ENCODE measurements at regions not wholly inside any gene's neighbourhood (a gene's known extent, or its start where the extent isn't known, plus 50 kb on each side); places are given as distances from the start of the nearest gene placed in this dataset.

- DNase-seq: peak in 1 of 3 donors; percentile 29
These were observed 270.5 kb upstream of the NFE2L3 start for GRCh38 chr7:25881317-25882037.

GRCh38 chr7:25882151-25882773, 269.7 kb upstream of the NFE2L3 start:
- DNase-seq: no peak

DNA sequence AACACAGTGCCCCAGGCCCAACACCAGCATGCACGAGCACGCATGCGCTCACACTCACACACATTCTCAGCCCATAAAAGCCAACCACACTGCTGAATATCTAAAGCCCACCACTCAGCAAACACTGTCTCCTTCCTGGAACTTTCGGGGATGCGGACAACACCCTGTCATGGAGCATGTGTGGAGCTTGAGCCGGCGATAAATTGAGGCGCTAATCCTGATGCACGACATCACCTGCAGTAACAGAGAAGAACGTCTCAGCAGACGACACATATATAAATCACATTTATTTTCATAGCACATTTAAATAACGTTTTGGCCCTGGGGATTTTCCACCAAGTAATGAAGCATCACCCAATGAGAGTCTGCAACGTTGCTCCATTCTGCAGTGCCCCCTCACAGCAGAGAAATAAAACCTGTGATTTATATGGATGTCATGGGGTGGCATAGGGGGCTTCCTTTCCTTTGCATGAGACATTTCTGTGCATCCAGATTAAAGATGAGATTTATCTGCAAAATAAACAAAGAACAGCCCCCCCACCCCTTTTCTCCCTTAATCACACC, 267.7 kb upstream of the NFE2L3 start:
- DNase-seq: no peak

GRCh38 chr7:25885057-25885576, 266.9 kb upstream of the NFE2L3 start:
- DNase-seq: no peak

- DNase-seq: no peak
These were observed 265.4 kb upstream of the NFE2L3 start for GRCh38 chr7:25886387-25887240.

- no peak for DNase-seq
These were observed 264.7 kb upstream of the NFE2L3 start for GRCh38 chr7:25887266-25887665.

GRCh38 chr7:25887795-25888559, 264.0 kb upstream of the NFE2L3 start:
- DNase-seq: no peak

DNA sequence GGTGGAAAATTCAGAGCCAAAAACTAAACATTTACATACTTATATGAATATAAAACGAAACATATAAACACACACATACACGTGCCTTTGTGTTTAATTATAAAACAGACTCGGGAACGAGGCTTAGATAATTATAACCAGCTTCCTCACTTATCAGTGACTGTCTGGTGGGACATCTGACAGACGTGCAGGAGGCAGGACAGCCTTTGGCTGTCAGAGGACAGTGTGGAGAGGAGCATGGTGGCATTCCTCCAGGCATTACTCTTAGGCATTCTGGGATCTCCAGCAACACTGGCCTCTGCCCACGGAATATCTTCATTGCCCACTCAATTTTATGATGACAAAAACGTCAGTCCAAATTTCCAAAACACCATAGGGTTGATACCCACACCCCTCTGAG, 262.2 kb upstream of the NFE2L3 start:
- no peak for DNase-seq

DNA sequence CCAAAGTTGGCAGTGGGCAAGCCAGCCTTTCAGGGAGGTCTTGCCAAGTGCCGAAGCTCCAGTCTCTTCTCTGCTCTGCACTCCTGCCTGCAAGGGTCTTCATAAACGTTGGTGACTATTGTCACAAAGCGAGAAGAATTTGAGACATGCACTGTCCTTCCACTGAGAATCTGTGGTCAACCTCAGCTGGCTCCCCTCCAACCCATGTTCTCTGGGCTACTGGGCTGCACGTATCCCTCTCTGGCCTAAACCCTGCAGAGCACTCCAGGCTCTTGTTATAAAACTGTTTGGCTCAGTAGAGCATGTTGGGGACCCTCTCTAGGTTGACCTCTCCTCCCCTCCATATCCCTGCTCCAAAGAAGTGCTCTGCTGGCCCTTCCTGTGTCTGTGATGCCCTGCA, 260.4 kb upstream of the NFE2L3 start:
- DNase-seq: no peak

DNA sequence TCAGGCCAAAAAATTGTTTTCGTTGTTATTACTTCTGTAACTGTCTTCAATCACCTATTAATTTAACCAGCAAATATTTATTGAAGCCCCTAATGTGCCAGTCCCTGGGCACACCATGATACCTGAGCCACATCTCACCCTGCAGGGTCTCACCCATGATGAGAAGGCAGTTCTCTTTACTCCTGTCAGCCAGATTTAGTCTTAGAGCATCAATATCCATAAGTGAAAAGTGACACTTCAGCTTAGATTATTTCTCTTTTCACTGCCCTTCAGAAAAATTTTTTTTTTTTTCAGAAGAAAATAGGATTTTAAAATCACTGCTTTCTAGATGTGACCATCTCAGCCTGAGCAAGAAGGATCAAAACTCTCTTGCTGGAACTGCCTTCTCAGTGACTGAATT, 258.6 kb upstream of the NFE2L3 start:
- DNase-seq: no peak

DNA sequence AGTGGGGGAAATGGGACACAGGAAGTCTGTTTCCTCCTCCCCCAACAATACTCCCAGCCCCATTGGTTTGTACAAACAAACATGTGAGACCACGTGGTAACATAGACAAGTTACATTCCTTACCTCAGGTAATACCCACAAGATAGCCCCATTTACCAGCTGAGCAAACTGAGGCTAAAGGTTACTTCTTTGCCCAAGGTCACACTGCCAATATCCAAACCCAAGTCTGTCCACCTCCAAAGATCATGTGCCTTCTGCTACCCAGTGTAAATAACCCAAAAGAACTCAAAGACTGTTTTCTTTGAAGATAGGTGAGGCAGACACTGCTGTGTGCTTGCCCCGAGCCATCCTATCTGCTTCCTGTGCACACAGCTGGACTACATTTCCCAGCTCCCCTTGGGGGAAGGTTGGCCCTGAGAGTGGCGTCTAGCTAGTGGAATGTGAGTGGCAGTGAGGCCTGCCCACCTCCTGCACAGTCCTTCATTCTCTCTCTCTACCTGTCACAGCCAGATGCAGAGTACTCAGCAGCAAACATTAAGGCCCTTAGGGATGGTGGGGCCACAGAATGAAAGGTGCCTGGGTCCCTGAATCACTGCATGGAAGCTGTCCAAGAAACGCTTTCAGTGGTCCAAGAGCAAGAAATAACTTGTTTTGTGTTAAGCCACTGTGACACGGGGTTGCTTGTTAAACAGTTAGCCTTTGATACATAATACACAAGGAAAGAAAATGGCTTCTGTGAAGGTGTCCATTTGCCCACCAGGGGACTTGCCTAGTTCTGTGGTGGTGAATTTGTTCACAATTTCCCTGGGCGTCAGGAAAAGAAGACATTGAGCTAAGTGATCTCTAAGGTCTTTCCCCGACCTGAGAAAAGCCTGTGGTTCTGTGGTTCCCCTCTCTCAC, 257.7 kb upstream of the NFE2L3 start:
- no peak for DNase-seq

- peak; percentile 29 to 85 (median 61) for DNase-seq
These were observed 256.9 kb upstream of the NFE2L3 start for GRCh38 chr7:25894902-25895791.

DNA sequence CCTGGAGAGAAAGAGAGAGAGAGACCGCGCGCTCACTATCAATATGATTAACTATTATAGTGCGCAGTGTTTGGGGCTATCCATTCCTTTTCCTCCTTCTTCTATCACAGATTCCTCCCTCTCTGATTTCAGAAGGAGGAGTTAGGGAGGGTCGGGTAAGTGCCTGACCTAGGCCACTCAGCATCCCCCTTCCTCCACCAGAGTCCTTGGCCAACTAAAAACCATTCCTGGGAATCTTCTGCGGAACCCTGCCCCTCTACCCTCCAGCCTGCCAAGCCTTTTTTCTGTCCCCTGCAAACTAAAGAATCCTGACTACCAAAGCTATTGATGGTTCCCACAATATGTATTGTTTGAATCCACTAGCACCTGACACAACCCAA, 256.2 kb upstream of the NFE2L3 start:
- no peak for DNase-seq

DNA sequence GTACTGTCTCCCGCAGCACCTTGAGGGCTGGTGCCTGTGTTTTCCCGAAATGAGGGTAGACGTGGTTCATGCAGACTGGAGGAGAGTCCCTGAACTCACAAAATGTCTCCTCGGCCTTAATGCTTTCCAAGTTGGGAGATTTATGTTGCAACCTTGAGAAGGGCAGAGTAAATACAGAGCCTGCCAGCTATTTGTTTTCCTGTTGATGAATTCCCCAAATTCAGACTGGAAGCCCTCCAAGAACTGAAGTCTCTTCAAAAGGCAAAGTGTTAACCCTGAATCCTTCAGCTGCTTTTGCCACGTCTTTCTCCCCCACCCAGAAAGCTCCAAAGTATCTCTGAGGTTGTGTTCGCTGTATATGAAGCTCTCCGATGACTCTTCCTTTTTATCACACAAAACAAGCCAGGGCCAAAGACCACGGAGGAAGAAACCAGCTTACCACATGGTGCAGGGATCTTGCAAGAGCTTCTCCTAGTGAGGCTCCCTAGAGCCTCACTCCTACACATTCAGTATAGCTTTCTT, 254.7 kb upstream of the NFE2L3 start:
- DNase-seq: no peak

- DNase-seq: no peak
These were observed 251.8 kb upstream of the NFE2L3 start for GRCh38 chr7:25900245-25900644.

- DNase-seq: no peak
These were observed 251.1 kb upstream of the NFE2L3 start for GRCh38 chr7:25900877-25901276.

- no peak for DNase-seq
These were observed 250.3 kb upstream of the NFE2L3 start for GRCh38 chr7:25901658-25902057.

GRCh38 chr7:25906003-25906402, 246.0 kb upstream of the NFE2L3 start:
- DNase-seq: no peak

- no peak for DNase-seq
These were observed 245.2 kb upstream of the NFE2L3 start for GRCh38 chr7:25906760-25907159.

Data from muscle of back (tissue), 3 donors.